ENCODE measurements at regions not wholly inside any gene's neighbourhood (a gene's known extent, or its start where the extent isn't known, plus 50 kb on each side); places are given as distances from the start of the nearest gene placed in this dataset.

DNA sequence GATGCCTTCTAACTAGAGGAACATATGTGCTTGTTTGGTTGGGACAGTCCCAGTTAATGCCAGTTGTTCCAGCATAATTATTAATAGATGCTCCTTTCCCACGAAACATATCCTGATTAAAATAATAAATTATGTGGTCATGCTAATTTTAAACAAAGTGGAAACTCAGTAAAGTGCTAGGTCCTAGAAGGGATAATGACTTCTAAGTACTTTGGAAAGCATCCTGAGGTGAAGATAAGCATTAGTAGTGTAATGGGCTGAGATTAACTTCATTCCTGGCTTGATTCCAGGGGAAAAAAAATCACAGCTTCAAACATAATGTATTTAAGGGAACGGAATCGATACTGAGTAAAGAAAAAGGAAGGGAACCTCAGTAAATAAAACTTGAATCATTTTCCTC lies 213.7 kb upstream of the SNX2 start:
- H2BK5ac ChIP-seq (ENCODE audit: low read depth, low read length, poor library complexity, severe bottlenecking), result no peak overlapping the region
- H2BK20ac ChIP-seq (ENCODE audit: low read depth, low read length), result no peak overlapping the region
- H4K5ac ChIP-seq (ENCODE audit: low read depth, low read length), result no peak overlapping the region
- H3K23ac ChIP-seq (ENCODE audit: low read depth, low read length), result no peak overlapping the region
- POLR2A ChIA-PET (ENCODE audit: unreplicated experiment), result no interaction called here
- no peaks in the 10 kb centered on the region; the same call in 1 of the 2 replicates for H3K27me3 ChIP-seq (ENCODE audit: control insufficient read depth, insufficient read depth, low read length)
- no peak overlapping the region for H3K18ac ChIP-seq (ENCODE audit: low read depth, low read length)
- H3K4me2 ChIP-seq (ENCODE audit: low read depth, low read length), result no peak overlapping the region
- H3K4me1 ChIP-seq (ENCODE audit: control insufficient read depth, insufficient read depth, low read length), result no peaks in the 10 kb centered on the region
- ATAC-seq (ENCODE audit: low read depth), result no peak
- no peak overlapping the region for H3K4ac ChIP-seq (ENCODE audit: low read depth, low read length)
- no peak overlapping the region for H4K8ac ChIP-seq (ENCODE audit: low read depth in 2 of 2, low read length in 2 of 2)
- no peaks in the 10 kb centered on the region for H4K20me1 ChIP-seq (ENCODE audit: insufficient read depth, low read length)
- no peaks in the 10 kb centered on the region for H3K9me1 ChIP-seq (ENCODE audit: insufficient read depth, low read length)
- dilution Hi-C loops (cut with HindIII; ENCODE audit: low sequenced_read_pairs, unreplicated experiment) (no loop called here), intact Hi-C loops (cut with micrococcal nuclease) (no loop called here), in situ Hi-C loops (cut with MboI; ENCODE audit: low sequenced_read_pairs) (no loop called here)
- no CpG with 5 or more reads among the region's 3 CpGs for WGBS, 2 experiments (ENCODE audit: extremely low coverage in 2 of 2, insufficient read length in 1 of 2)
- no peak overlapping the region for H3K4me3 ChIP-seq (ENCODE audit: insufficient read depth, low read depth, low read length)
- CTCF ChIA-PET, result no interaction called here
- BruUV-seq (replicated peaks), result no TSS peak
- H3K14ac ChIP-seq (replicated peaks; ENCODE audit: low read depth, low read length), result no peak overlapping the region
- no peak overlapping the region for H3K27ac ChIP-seq (ENCODE audit: insufficient read depth, low read length)
- no peaks in the 10 kb centered on the region for H3K36me3 ChIP-seq (ENCODE audit: control insufficient read depth, insufficient read depth, low read length)
- no peak overlapping the region for H2AK9ac ChIP-seq (replicated peaks; ENCODE audit: low read depth, low read length, poor library complexity)
- no peak overlapping the region for H4K91ac ChIP-seq (ENCODE audit: insufficient read depth, low read depth, low read length)
- no peaks in the 10 kb centered on the region for H3K9me3 ChIP-seq (ENCODE audit: control insufficient read depth, insufficient read depth, low read length)
- no peak overlapping the region for H2BK15ac ChIP-seq (ENCODE audit: low read depth, low read length)
- DNase-seq, result no peak
- H2AK5ac ChIP-seq (ENCODE audit: low read depth, low read length), result no peak overlapping the region
- H2AFZ ChIP-seq (replicated peaks; ENCODE audit: low read length, poor library complexity), result no peak overlapping the region
- no peaks in the 10 kb centered on the region for H3K79me1 ChIP-seq (ENCODE audit: low read depth in 1 of 2, low read length in 2 of 2)
- H3K9ac ChIP-seq (ENCODE audit: low read depth, low read length), result no peak overlapping the region
- no peak overlapping the region for H3K56ac ChIP-seq (ENCODE audit: extremely low read depth, insufficient read depth, low read length)
- no peak overlapping the region for H2BK120ac ChIP-seq (ENCODE audit: low read depth, low read length)
- TF ChIP-seq NFE2L2 (IDR thresholded peaks at IDR 0.05; ENCODE audit: low read depth, low read length) (no peak), CHD1 (IDR thresholded peaks at IDR 0.05; ENCODE audit: low read depth, low read length) (no peak), SMC3 (IDR thresholded peaks at IDR 0.05; ENCODE audit: low read depth, low read length) (no peak), MAZ (IDR thresholded peaks at IDR 0.05; ENCODE audit: borderline replicate concordance, low read depth, low read length) (no peak), RCOR1 (IDR thresholded peaks at IDR 0.05; ENCODE audit: insufficient replicate concordance, low read length) (no peak), POLR2A (IDR thresholded peaks at IDR 0.05; ENCODE audit: low read depth, low read length) (no peak), MXI1 (IDR thresholded peaks at IDR 0.05; ENCODE audit: borderline replicate concordance, low read depth, low read length) (no peak), RFX5 (IDR thresholded peaks at IDR 0.05; ENCODE audit: low read depth, low read length) (no peak), FOS (IDR thresholded peaks at IDR 0.05; ENCODE audit: low read depth, low read length) (no peak), MAFK (IDR thresholded peaks at IDR 0.05; ENCODE audit: low read depth, low read length) (no peak), CEBPB (IDR thresholded peaks at IDR 0.05; ENCODE audit: low read depth, low read length) (no peak)
- TF ChIP-seq, protein P1, sequence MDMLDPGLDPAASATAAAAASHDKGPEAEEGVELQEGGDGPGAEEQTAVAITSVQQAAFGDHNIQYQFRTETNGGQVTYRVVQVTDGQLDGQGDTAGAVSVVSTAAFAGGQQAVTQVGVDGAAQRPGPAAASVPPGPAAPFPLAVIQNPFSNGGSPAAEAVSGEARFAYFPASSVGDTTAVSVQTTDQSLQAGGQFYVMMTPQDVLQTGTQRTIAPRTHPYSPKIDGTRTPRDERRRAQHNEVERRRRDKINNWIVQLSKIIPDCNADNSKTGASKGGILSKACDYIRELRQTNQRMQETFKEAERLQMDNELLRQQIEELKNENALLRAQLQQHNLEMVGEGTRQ (IDR thresholded peaks at IDR 0.05; ENCODE audit: low read depth, low read length), result no peak
- TF ChIP-seq, protein P2, sequence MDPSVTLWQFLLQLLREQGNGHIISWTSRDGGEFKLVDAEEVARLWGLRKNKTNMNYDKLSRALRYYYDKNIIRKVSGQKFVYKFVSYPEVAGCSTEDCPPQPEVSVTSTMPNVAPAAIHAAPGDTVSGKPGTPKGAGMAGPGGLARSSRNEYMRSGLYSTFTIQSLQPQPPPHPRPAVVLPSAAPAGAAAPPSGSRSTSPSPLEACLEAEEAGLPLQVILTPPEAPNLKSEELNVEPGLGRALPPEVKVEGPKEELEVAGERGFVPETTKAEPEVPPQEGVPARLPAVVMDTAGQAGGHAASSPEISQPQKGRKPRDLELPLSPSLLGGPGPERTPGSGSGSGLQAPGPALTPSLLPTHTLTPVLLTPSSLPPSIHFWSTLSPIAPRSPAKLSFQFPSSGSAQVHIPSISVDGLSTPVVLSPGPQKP (IDR thresholded peaks at IDR 0.05; ENCODE audit: borderline replicate concordance, low read depth, low read length), result no peak
- TF ChIP-seq, protein P3, sequence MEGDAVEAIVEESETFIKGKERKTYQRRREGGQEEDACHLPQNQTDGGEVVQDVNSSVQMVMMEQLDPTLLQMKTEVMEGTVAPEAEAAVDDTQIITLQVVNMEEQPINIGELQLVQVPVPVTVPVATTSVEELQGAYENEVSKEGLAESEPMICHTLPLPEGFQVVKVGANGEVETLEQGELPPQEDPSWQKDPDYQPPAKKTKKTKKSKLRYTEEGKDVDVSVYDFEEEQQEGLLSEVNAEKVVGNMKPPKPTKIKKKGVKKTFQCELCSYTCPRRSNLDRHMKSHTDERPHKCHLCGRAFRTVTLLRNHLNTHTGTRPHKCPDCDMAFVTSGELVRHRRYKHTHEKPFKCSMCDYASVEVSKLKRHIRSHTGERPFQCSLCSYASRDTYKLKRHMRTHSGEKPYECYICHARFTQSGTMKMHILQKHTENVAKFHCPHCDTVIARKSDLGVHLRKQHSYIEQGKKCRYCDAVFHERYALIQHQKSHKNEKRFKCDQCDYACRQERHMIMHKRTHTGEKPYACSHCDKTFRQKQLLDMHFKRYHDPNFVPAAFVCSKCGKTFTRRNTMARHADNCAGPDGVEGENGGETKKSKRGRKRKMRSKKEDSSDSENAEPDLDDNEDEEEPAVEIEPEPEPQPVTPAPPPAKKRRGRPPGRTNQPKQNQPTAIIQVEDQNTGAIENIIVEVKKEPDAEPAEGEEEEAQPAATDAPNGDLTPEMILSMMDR (conservative IDR thresholded peaks at IDR 0.05; ENCODE audit: low read depth, low read length), result no peak

All from IMR-90 (cell line).